ENCODE measurements at regions not wholly inside any gene's neighbourhood (a gene's known extent, or its start where the extent isn't known, plus 50 kb on each side); places are given as distances from the start of the nearest gene placed in this dataset.

GRCh38 chr7:25308246-25308645 is 80.0 kb upstream of the NPVF start:
- 51% methylated on average over 4 of the region's 4 CpGs; no CpG with 5 or more reads in 1 of the 2 donors for WGBS, 2 donors
- no peak overlapping the region for H3K27ac ChIP-seq

GRCh38 chr7:25308906-25309705 is 80.8 kb upstream of the NPVF start:
- no peaks in the 10 kb centered on the region for H3K36me3 ChIP-seq
- DNase-seq = no peak
- 52 to 60% methylated on average over 6 of the region's 6 CpGs for WGBS, 2 donors
- H3K27me3 ChIP-seq = no peaks in the 10 kb centered on the region
- intact Hi-C loops (cut with DNase I) = no loop called here
- H3K9me3 ChIP-seq = no peaks in the 10 kb centered on the region
- TF ChIP-seq POLR2A (IDR thresholded peaks at IDR 0.05) = no peak
- no peak for TF ChIP-seq CTCF (IDR thresholded peaks at IDR 0.05)
- peaks cover 0 to 4% (median 0%) of the 10 kb centered on the region in 3 donors for H3K4me1 ChIP-seq
- H3K4me3 ChIP-seq = no peak overlapping the region
- H3K27ac ChIP-seq = no peak overlapping the region

More at GRCh38 chr7:25308246-25308645, 80.0 kb upstream of the NPVF start:
- no peak for DNase-seq
- H3K4me1 ChIP-seq = peaks cover 0 to 12% (median 5%) of the 10 kb centered on the region in 3 donors
- no peaks in the 10 kb centered on the region for H3K9me3 ChIP-seq
- no peaks in the 10 kb centered on the region for H3K36me3 ChIP-seq
- no peaks in the 10 kb centered on the region for H3K27me3 ChIP-seq
- no peak overlapping the region for H3K4me3 ChIP-seq
- TF ChIP-seq POLR2A (IDR thresholded peaks at IDR 0.05) (no peak), CTCF (IDR thresholded peaks at IDR 0.05) (no peak)
- intact Hi-C loops (cut with DNase I) = no loop called here

GRCh38 chr7:25310896-25311295 is 82.6 kb upstream of the NPVF start:
- H3K9me3 ChIP-seq = no peaks in the 10 kb centered on the region
- H3K4me3 ChIP-seq = no peak overlapping the region
- TF ChIP-seq CTCF (IDR thresholded peaks at IDR 0.05) = no peak
- no peak for TF ChIP-seq POLR2A (IDR thresholded peaks at IDR 0.05)
- H3K27me3 ChIP-seq = no peaks in the 10 kb centered on the region
- no peak overlapping the region for H3K27ac ChIP-seq
- intact Hi-C loops (cut with DNase I) = no loop called here
- H3K4me1 ChIP-seq = peaks cover 0 to 4% (median 0%) of the 10 kb centered on the region in 3 donors
- DNase-seq = no peak
- no peaks in the 10 kb centered on the region for H3K36me3 ChIP-seq

GRCh38 chr7:25311346-25311745 is 83.1 kb upstream of the NPVF start:
- WGBS, 2 donors = 48 to 65% methylated on average over 1 of the region's 1 CpG
- DNase-seq = no peak
- TF ChIP-seq CTCF (IDR thresholded peaks at IDR 0.05) (no peak), POLR2A (IDR thresholded peaks at IDR 0.05) (no peak)

GRCh38 chr7:25312968-25313367 is 84.7 kb upstream of the NPVF start:
- Histone ChIP-seq H3K4me1 (peaks cover 0 to 4% (median 0%) of the 10 kb centered on the region in 3 donors), H3K27me3 (no peaks in the 10 kb centered on the region), H3K4me3 (no peak overlapping the region), H3K27ac (no peak overlapping the region), H3K9me3 (no peaks in the 10 kb centered on the region), H3K36me3 (no peaks in the 10 kb centered on the region)
- intact Hi-C loops (cut with DNase I) = no loop called here
- DNase-seq = no peak
- no peak for TF ChIP-seq POLR2A (IDR thresholded peaks at IDR 0.05)
- no peak for TF ChIP-seq CTCF (IDR thresholded peaks at IDR 0.05)
- 69 to 84% methylated on average over 5 to 6 of the region's 6 CpGs for WGBS, 2 donors

More at GRCh38 chr7:25311346-25311745, 83.1 kb upstream of the NPVF start:
- intact Hi-C loops (cut with DNase I) = no loop called here
- H3K4me3 ChIP-seq = no peak overlapping the region
- H3K4me1 ChIP-seq = peaks cover 0 to 4% (median 0%) of the 10 kb centered on the region in 3 donors
- no peak overlapping the region for H3K27ac ChIP-seq
- H3K36me3 ChIP-seq = no peaks in the 10 kb centered on the region
- no peaks in the 10 kb centered on the region for H3K9me3 ChIP-seq
- no peaks in the 10 kb centered on the region for H3K27me3 ChIP-seq
